ENCODE measurements at regions not wholly inside any gene's neighbourhood (a gene's known extent, or its start where the extent isn't known, plus 50 kb on each side); places are given as distances from the start of the nearest gene placed in this dataset.

GRCh38 chr21:22438428-22439086 is 1440.3 kb downstream of the NCAM2 start:
- Mint-ChIP-seq H3K4me3 (no peak overlapping the region), H3K27me3 (no peaks in the 10 kb centered on the region), H3K9me3 (no peaks in the 10 kb centered on the region), H3K36me3 (no peaks in the 10 kb centered on the region), H3K4me1 (no peaks in the 10 kb centered on the region), H3K27ac (no peak overlapping the region)
- no peak for ATAC-seq (ENCODE audit: low read depth)
- POLR2A ChIA-PET, result no interaction called here
- DNase-seq, result no peak

- POLR2A ChIA-PET, result no interaction called here
- ATAC-seq (ENCODE audit: low read depth) (no peak), DNase-seq (no peak)
- H3K9me3 Mint-ChIP-seq, result peaks cover 1% of the 10 kb centered on the region
- no peak overlapping the region for H3K4me3 Mint-ChIP-seq
- no peaks in the 10 kb centered on the region for H3K36me3 Mint-ChIP-seq
- no peaks in the 10 kb centered on the region for H3K4me1 Mint-ChIP-seq
- H3K27me3 Mint-ChIP-seq, result no peaks in the 10 kb centered on the region
- H3K27ac Mint-ChIP-seq, result no peak overlapping the region
Observed at GRCh38 chr21:22444990-22445389, 1446.8 kb downstream of the NCAM2 start.

GRCh38 chr21:22450507-22450906 is 1452.3 kb downstream of the NCAM2 start:
- Mint-ChIP-seq H3K27ac (no peak overlapping the region), H3K4me1 (no peaks in the 10 kb centered on the region), H3K27me3 (no peaks in the 10 kb centered on the region), H3K36me3 (no peaks in the 10 kb centered on the region), H3K4me3 (no peak overlapping the region), H3K9me3 (peaks cover 1% of the 10 kb centered on the region)
- POLR2A ChIA-PET, result no interaction called here
- no peak for ATAC-seq (ENCODE audit: low read depth)
- no peak for DNase-seq

GRCh38 chr21:22456241-22456640 is 1458.0 kb downstream of the NCAM2 start:
- H3K9me3 Mint-ChIP-seq, result no peaks in the 10 kb centered on the region
- DNase-seq (no peak), ATAC-seq (ENCODE audit: low read depth) (no peak)
- H3K4me1 Mint-ChIP-seq, result no peaks in the 10 kb centered on the region
- no peak overlapping the region for H3K27ac Mint-ChIP-seq
- no peak overlapping the region for H3K4me3 Mint-ChIP-seq
- POLR2A ChIA-PET, result no interaction called here
- peaks cover 2% of the 10 kb centered on the region for H3K36me3 Mint-ChIP-seq
- H3K27me3 Mint-ChIP-seq, result peaks cover 2% of the 10 kb centered on the region

GRCh38 chr21:22468893-22469292 is 1470.7 kb downstream of the NCAM2 start:
- DNase-seq, result no peak
- H3K4me3 Mint-ChIP-seq, result no peak overlapping the region
- no peaks in the 10 kb centered on the region for H3K27me3 Mint-ChIP-seq
- H3K9me3 Mint-ChIP-seq, result no peaks in the 10 kb centered on the region
- no peak for ATAC-seq (ENCODE audit: low read depth)
- no peak overlapping the region for H3K27ac Mint-ChIP-seq
- POLR2A ChIA-PET, result no interaction called here
- H3K4me1 Mint-ChIP-seq, result no peaks in the 10 kb centered on the region
- H3K36me3 Mint-ChIP-seq, result no peaks in the 10 kb centered on the region

GRCh38 chr21:22474403-22474802 is 1476.2 kb downstream of the NCAM2 start:
- no peak overlapping the region for H3K4me3 Mint-ChIP-seq
- DNase-seq (no peak), ATAC-seq (ENCODE audit: low read depth) (no peak)
- H3K27ac Mint-ChIP-seq, result no peak overlapping the region
- no peaks in the 10 kb centered on the region for H3K36me3 Mint-ChIP-seq
- H3K27me3 Mint-ChIP-seq, result no peaks in the 10 kb centered on the region
- peaks cover 2% of the 10 kb centered on the region for H3K9me3 Mint-ChIP-seq
- POLR2A ChIA-PET, result no interaction called here
- H3K4me1 Mint-ChIP-seq, result no peaks in the 10 kb centered on the region

- H3K4me3 Mint-ChIP-seq, result no peak overlapping the region
- DNase-seq, result no peak
- H3K4me1 Mint-ChIP-seq, result no peaks in the 10 kb centered on the region
- no peak overlapping the region for H3K27ac Mint-ChIP-seq
- POLR2A ChIA-PET, result no interaction called here
- ATAC-seq (ENCODE audit: low read depth), result no peak
- peaks cover 4% of the 10 kb centered on the region for H3K9me3 Mint-ChIP-seq
- no peaks in the 10 kb centered on the region for H3K36me3 Mint-ChIP-seq
- H3K27me3 Mint-ChIP-seq, result no peaks in the 10 kb centered on the region
Observed at GRCh38 chr21:22476214-22476613, 1478.0 kb downstream of the NCAM2 start.

- ATAC-seq (ENCODE audit: low read depth), result no peak
- Mint-ChIP-seq H3K36me3 (no peaks in the 10 kb centered on the region), H3K9me3 (peaks cover 4% of the 10 kb centered on the region), H3K27me3 (no peaks in the 10 kb centered on the region), H3K27ac (no peak overlapping the region), H3K4me3 (no peak overlapping the region), H3K4me1 (no peaks in the 10 kb centered on the region)
- DNase-seq, result no peak
- POLR2A ChIA-PET, result no interaction called here
Observed at GRCh38 chr21:22476726-22477646, 1478.8 kb downstream of the NCAM2 start.

GRCh38 chr21:22490049-22490448 is 1491.8 kb downstream of the NCAM2 start:
- H3K36me3 Mint-ChIP-seq, result no peaks in the 10 kb centered on the region
- peaks cover 2% of the 10 kb centered on the region for H3K9me3 Mint-ChIP-seq
- ATAC-seq (ENCODE audit: low read depth), result no peak
- no peaks in the 10 kb centered on the region for H3K27me3 Mint-ChIP-seq
- H3K4me3 Mint-ChIP-seq, result no peak overlapping the region
- H3K4me1 Mint-ChIP-seq, result no peaks in the 10 kb centered on the region
- POLR2A ChIA-PET, result no interaction called here
- no peak overlapping the region for H3K27ac Mint-ChIP-seq
- no peak for DNase-seq

- no peaks in the 10 kb centered on the region for H3K36me3 Mint-ChIP-seq
- peaks cover 1% of the 10 kb centered on the region for H3K9me3 Mint-ChIP-seq
- POLR2A ChIA-PET, result no interaction called here
- DNase-seq, result no peak
- no peak overlapping the region for H3K4me3 Mint-ChIP-seq
- no peak overlapping the region for H3K27ac Mint-ChIP-seq
- ATAC-seq (ENCODE audit: low read depth), result no peak
- H3K4me1 Mint-ChIP-seq, result no peaks in the 10 kb centered on the region
- no peaks in the 10 kb centered on the region for H3K27me3 Mint-ChIP-seq
Observed at GRCh38 chr21:22516230-22516629, 1518.0 kb downstream of the NCAM2 start.

- no peak overlapping the region for H3K27ac Mint-ChIP-seq
- ATAC-seq (ENCODE audit: low read depth), result no peak
- POLR2A ChIA-PET, result no interaction called here
- no peaks in the 10 kb centered on the region for H3K4me1 Mint-ChIP-seq
- no peaks in the 10 kb centered on the region for H3K27me3 Mint-ChIP-seq
- H3K4me3 Mint-ChIP-seq, result no peak overlapping the region
- no peak for DNase-seq
- H3K36me3 Mint-ChIP-seq, result no peaks in the 10 kb centered on the region
- peaks cover 15% of the 10 kb centered on the region for H3K9me3 Mint-ChIP-seq
Observed at GRCh38 chr21:22535630-22536029, 1537.4 kb downstream of the NCAM2 start.

- Mint-ChIP-seq H3K27me3 (no peaks in the 10 kb centered on the region), H3K4me3 (no peak overlapping the region), H3K27ac (no peak overlapping the region), H3K4me1 (no peaks in the 10 kb centered on the region), H3K9me3 (peaks cover 15% of the 10 kb centered on the region), H3K36me3 (no peaks in the 10 kb centered on the region)
- DNase-seq (no peak), ATAC-seq (ENCODE audit: low read depth) (no peak)
- POLR2A ChIA-PET, result no interaction called here
Observed at GRCh38 chr21:22536509-22536908, 1538.3 kb downstream of the NCAM2 start.

- ATAC-seq (ENCODE audit: low read depth), result no peak
- Mint-ChIP-seq H3K36me3 (no peaks in the 10 kb centered on the region), H3K27me3 (no peaks in the 10 kb centered on the region), H3K4me1 (no peaks in the 10 kb centered on the region), H3K9me3 (peaks cover 4% of the 10 kb centered on the region), H3K4me3 (no peak overlapping the region), H3K27ac (no peak overlapping the region)
- no peak for DNase-seq
- POLR2A ChIA-PET, result no interaction called here
Observed at GRCh38 chr21:22544747-22545146, 1546.5 kb downstream of the NCAM2 start.

GRCh38 chr21:22552390-22552789 is 1554.2 kb downstream of the NCAM2 start:
- Mint-ChIP-seq H3K27ac (no peak overlapping the region), H3K4me1 (no peaks in the 10 kb centered on the region)
- POLR2A ChIA-PET, result no interaction called here

More at GRCh38 chr21:22552390-22552789, 1554.2 kb downstream of the NCAM2 start:
- ATAC-seq (ENCODE audit: low read depth) (no peak), DNase-seq (no peak)
- H3K4me3 Mint-ChIP-seq, result no peak overlapping the region
- H3K9me3 Mint-ChIP-seq, result no peaks in the 10 kb centered on the region
- H3K36me3 Mint-ChIP-seq, result no peaks in the 10 kb centered on the region
- no peaks in the 10 kb centered on the region for H3K27me3 Mint-ChIP-seq
